LoVo (cell line): ENCODE measurements at regions not wholly inside any gene's neighbourhood (a gene's known extent, or its start where the extent isn't known, plus 50 kb on each side); places are given as distances from the start of the nearest gene placed in this dataset.
A peak's percentile ranks its signal among the peaks of the same experiment; 100 is the strongest.

ENCODE experiments used
- DNase-seq: peaks from one replicate; pipeline ENCODE4 v3.0.0-alpha.2; 2016; ENCODE audit warnings: low spot score

DNA sequence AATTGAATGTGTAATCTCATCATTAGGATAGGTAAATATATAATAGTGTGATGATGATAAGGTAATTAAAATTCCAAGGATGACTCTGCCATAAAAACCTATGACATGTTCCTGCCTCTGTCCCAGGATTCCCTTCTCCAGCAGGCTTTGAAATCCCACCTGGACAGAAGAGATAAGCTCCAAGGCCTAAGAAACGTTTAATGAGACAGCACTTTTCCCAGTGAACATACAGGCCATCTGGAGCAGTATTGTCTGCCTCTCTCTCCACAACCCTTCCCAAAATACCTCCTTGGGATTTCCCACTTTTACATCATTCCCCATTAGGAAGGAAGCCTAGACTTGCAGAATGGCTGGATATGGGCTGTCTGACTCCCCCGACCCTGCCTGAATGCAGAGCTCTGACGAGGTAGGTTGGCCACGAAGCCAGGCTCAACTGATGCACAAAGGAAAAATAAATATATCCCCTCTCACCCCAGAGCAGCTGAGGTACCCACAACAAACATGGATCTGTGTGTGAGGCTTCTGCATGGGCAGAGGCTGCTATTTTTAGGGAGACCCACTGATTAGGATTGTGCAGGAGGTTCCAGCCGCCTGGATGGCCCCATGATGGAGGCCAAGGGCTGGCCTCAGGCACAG lies 71.0 kb downstream of the TMPRSS5 start:
- no peak for DNase-seq

DNA sequence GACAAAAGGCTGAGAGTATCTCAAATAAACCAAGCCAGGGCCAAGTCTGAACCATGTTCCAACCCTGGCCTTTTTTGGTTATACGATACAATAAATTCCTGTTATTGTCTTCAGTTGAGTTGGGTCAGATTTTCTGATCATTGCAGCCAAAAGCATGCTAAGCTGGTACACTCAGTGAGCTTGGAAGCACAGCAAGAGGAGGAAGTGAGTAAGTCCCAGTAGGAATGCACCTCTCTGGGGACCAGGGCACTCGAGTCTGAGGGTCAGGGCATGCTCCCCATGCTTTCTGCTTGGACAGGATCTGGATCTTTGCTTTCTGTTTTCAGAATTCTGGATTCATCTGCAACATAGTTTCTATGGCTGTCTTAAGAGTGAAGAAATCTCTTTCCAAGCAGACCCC lies 73.1 kb downstream of the TMPRSS5 start:
- no peak for DNase-seq

DNA sequence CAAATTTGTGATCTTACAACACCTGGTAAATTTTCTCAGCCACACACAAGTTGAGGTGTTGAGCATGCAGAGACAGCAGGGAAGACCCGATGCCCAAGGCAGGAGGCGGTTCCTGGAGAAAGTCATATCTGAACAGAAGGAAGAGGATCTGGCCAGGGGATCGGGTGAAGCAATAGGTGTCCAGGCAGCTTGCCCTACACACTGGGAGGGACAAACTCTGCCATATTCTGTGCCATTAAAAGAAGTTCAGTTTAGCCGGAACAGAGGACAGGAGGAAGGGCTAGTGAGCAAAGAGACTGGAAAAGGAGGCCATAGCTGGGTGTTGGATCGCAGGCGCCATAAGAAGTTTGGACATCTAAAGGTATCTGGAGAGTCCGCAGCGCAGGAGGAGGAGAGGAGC lies 76.5 kb downstream of the TMPRSS5 start:
- no peak for DNase-seq

DNA sequence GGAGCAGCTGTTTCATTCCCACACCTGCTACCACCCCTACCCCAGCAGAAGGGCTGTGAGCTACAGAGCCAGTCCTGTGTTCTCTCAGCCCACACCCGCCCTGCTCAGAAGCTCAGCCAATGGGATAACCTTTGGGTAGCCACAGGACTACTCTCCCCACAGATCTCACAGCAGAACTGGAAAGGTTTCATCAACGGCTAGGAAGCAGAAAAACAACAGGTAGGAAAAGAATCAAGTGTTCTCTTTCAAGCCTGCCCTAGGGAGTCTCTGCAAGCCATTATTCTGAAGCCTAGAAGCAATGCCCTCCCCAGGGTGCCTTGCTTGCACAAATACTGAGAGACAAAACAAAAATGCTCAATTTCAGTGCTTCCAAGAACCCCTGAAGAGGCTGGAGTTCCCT lies 77.2 kb downstream of the TMPRSS5 start:
- DNase-seq: no peak

DNA sequence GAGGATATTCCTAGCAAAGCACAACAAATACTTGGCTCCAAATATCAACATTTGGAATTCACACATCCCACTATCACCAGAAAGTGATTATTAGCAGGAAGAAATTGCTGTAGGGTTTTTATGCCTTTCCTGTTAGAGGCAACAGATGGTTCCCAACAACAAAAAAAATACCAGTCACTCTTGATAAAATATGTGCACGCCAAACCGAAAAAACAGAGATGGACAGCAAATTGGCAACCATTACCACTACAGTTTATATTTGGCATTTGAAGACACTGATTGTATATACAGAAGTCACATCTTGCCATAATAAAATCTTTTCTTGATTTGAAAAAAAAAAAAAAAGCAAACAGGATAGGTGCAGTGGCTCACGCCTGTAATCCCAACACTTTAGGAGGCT lies 78.2 kb downstream of the TMPRSS5 start:
- no peak for DNase-seq

DNA sequence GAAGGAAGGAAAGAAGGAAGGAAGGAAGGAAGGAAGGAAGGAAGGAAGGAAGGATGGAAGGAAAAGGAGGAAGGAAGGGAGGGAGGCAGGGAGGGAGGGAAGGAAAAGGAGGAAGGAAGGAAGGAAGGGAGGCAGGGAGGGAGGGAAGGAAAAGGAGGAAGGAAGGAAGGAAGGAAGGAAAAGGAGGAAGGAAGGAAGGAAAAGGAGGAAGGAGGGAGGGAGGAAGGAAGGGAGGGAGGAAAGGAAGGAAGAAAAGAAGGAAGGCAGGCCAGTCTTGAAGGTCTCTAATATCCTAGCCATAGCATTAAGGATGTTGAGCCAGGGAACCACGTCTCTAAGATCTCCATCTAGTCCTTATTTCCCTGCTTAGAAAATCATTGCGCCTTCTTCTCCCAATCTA lies 78.8 kb downstream of the TMPRSS5 start:
- DNase-seq: no peak

DNA sequence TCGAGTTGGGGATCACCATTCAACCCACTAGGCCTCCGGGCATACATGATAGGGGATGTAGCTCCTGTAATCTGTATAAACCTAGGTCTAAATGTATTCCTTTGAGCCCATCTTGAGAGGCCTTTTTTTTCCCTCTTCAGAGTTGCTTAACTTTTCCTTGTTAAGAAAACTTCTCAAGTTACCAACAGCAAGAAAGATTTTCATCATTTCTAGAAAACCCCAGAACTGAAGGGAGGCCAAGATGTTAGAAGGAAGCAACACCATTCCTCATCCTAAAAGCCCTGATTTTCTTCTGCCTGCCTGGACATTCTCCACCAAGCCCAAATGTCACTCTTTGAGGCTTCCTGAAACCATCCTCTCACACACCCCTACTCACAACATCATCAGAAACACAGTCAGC lies 79.4 kb downstream of the TMPRSS5 start:
- no peak for DNase-seq

DNA sequence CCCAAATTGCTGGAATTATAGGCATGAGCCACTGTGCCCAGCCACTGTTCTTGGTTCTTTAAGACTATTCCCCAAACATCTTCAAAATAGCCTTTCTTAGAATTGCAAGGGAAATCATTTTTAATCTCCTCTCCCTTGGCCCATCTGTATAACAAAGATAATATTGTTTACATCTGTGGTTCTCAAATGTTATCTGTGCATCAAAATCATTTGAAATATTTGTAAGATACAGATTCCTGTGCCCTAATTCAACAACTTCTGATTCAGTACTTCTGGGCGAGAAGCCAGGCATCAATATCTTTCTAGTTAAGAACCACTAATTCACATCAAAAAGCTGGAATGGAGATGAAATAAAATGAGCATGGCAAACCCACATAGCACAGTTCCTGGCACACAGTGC lies 83.0 kb downstream of the TMPRSS5 start:
- DNase-seq: no peak

DNA sequence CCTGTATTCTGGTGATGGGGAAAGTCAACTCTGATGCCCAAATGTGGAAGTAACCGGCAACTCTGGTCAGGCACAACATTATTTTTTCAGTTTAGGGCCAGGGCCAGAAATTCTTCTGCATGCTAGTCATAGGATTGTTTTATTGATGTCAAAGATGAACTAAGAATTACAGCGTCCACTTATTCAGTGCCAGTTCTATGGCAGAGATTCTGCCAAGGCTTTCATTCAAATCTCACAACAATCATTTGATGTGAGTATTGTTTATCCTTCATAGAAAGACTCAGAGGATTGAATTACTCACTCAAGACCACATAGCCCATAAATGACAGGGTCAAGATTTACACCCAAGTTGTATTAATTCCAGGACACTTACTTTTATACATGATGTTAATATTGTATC lies 87.7 kb downstream of the TMPRSS5 start:
- peak; percentile 30 for DNase-seq

DNA sequence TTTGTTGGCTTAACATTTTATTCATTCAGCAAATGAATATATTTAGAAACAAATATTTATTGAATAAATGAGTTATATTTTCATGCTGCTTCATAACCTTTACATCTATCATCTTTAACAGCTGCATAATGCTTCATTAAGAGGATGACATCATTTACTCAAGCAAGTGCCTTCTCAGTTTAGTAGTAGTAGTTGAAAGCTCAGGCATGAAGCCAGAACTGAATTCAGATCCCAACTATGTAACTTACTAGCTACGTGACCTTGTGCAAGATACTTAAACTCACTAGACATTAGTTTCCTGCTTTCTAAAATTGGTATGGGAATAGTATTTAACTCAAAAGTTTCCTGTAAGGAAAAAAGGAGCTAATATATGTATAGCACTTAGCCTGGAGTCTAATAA lies 90.3 kb downstream of the TMPRSS5 start:
- no peak for DNase-seq

DNA sequence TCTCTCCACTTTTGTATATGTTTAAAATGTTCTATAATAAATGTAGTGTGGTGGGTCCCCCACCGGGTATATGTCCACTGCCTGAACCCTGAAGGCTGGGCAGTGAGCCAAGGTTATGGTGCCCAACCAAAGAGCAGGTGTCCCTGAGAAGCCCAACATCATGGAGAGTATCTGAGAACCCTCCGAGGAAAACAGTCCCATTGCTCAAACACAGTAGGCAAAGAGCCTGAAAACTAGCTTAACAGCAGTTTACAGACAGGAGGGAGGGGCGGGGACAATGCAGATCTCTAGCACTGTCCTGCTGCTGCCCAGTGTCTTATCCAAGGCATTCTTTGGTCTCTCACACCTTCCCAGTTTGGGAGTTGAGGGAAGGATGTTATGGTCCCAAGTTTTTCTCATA lies 91.0 kb downstream of the TMPRSS5 start:
- no peak for DNase-seq

DNA sequence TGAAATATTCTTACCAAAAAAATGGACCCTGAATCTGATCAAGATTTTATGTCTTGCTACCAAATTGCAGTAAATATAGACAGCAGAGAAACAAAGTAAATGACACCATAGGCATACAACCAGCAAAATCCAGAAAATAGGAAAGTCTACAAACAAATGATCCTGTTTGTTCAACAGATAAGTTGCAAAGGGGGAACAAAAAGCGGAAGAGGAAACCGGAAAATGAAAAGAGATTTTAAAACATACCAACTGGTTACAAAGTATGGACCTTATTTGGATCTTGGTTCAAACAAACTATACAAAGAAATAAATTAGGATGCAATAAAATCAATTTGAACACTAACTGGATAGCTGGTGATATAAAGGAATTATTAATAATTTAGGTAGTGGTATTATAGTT lies 92.0 kb downstream of the TMPRSS5 start:
- no peak for DNase-seq

DNA sequence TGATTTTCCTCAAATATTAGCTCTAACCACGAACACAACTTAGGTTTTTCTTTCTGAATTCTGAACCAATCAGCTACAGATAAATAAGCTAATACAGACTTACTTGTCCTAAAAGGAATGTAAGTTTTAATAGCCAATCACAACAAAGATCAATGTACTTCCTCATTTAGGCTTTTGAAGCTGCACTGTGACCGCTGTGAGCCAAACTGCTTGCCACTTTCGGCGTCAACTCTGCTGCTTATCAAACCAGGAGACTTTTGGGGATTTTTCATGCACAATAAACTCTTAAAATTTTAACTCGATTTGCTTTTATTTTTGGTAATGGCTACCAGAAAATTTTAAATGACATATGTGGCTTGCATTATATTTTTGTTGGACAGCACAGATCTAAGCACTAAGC lies 92.5 kb downstream of the TMPRSS5 start:
- DNase-seq: no peak

DNA sequence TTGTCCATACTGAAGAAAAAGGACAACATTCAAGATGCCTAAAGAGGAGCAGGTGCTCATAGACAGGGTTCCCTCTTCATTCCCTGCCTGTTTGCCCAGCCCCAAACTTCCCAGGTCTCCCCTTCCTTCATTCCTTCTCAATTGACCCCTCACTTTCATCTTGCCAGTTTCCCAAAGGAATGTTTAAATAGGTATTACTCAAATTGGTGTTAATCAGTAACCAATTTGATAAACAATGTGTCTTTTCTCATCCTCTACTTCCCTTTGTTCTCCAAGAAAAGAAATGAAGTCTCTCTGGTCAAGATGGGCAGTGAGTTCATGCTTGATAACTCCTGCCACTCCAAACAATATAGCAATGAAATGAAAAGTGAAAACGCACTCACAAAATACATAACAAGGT lies 101.9 kb downstream of the TMPRSS5 start:
- DNase-seq: no peak

DNA sequence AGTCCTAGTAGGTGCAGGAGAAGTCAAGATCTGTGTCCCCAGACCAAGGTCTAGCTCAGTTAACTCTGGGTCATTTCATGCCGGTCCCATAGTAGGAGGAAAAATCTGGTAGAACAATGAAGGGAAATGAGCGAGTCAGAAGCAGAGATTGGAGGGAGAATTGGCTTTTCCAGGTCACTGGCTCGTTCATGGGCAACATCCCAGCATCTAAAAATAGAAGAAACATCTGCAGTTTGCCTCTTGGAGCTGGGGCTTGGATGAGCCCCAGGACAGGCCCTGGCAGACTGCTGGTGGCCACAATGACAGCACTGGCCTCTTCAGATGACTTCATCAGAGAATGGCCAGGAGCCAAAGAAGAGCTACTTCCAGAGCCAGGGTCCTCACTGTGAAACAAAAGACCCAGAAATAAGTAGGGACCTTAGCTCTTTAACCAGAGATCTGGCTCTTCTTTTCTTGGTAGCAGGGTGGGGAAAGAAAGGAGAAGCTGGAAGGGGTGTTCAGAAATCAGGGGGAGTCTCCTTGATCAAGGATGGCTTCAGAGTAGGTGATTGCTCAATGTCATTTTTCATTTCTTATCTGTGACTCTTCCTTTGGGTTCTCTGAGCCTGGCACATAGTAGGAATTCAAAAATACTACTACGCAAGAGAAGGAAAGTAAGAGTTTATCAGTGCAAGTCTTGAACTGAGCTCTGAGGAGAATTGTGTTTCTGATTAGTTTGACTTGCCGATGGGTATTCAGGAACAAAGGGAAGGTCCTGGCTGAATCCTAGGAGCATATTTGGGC lies 102.6 kb downstream of the TMPRSS5 start:
- no peak for DNase-seq

DNA sequence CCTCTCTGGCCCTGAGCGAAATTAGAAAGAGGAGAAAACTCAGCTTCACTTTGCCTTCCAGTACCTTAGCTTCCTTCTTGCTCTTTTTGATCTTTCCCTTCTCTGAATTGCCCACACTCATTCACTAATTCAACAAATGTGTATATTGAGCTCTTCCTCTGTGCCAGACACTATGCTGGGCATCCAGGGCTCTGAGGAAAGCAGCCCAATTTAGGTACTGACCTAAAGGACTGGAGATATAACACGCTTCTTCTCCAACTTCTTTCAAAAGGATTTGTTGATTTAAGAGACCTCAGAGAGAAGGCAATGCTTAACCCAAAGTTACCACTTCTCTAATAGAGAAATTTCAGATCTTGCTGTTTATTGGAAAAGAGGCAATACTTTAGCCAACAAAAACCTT lies 103.6 kb downstream of the TMPRSS5 start:
- DNase-seq: no peak

DNA sequence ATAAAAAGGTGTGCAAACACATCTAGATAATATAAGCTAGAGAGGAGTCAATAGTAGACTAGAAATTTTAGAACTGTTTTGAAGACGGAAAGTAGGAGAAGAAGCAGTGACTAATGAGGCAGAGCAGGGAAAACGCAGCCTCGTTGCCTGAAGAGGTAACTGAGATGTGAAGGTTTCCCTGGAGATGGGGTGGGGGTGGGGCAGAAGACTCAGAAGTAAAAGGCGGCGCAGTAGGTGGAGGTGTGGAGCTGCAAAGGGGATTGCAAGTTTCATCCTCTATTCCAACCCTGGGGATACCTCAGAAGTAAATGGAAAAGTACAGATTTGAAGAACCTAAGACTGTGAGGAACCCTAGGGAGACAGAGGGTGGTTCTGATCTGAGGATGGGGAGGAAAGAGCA lies 109.5 kb downstream of the TMPRSS5 start:
- no peak for DNase-seq

DNA sequence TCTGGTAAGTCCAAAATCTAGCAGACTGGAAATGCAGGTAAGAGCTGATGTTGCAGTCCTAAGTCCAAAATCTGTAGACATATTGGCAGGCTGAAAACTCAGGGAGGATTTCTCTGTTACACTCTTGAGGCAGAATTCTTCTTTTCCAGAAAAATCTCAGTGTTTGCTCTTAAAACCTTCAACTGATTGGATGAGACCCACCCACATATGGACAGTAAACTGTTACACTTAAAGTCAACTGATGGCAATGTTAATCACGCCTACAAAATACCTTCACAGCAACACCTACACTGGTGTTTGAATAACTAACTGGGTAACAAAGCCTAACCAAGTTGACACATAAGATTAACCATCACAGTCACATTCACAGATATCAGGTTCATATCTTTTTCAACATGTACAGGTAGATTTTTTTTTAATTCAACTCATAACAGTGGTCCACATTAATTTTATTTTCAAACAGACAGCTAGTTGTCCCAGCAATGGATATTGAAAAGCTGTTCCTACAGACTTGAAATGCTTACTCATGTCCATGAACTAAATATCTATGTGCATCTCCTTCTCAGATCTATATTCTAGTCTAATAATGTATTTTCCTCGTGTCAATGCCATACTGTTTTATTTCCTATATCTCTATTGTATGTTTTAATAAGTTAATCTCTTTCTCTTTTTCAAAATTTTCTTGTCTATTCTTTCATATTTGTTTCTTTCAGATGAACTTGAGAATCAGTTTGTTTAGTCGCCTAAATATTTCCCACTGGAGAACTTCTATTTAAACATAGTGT lies 110.1 kb downstream of the TMPRSS5 start:
- no peak for DNase-seq

DNA sequence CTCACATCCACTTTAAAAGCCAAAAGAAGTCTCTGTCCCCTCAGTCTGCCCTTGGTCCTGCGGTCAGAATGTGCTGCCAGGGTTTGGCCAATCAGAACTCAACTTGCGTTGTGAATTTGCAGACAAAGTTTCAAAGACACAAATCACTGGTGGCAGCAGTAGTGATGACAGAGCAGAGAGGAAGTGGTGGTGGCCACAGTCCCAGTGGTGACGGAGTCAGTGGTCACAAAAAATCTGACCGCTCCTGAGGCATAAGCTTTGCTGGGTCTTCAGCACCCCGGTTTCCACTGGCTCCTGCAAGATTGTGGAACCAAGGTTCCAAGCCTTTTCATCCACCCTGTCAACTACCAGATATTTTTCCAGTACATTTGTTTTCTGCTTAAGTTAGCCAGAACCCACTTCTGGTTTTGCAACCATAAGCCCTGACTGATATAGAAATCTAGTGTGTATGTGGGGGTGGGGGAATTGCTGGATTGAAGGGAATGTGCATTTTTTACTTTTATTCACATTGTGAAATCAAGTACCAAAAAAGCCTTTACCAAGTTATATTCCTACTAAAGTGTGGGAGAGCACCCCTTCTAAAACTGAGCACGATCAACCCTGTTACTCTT lies 112.3 kb downstream of the TMPRSS5 start:
- DNase-seq: no peak

DNA sequence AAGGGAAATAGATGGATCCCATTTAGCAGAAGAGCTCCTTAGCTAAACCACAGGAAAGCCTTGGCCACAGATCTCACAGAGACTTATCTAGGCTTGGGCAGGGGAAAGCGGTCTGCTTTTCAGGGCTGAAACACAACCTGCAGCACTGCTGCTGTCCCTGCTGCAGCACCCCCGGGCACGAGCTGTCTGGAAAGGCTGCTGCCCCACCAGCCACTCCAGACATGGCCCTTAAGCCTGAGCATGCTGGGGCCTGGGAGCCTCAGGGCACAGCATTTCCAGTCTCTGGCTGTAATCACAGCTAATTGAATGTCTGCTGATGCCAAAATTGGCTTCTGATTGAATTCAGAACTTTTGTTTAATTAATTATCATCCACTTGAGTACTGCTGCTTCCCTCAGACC lies 115.0 kb downstream of the TMPRSS5 start:
- no peak for DNase-seq

DNA sequence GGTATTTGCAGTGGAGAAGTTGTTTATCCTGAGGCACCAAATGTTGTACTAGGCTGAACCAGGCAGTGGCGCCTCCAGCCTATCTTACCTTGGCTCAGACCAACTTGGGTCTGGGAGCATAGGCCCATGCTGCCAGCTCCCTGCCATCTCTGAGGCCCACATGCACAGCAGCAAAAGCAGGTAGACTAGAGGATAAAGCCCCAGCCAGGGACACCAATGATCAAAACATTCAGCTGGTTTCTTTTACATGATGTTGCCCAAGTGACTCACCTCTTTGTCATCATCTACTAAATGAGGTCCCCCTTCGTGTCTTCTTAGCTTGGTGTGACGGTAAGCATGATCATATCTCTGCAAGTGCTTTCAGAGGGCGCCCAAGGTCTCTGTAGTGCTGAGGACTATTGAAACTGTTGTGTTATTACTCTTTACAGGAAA lies 112.1 kb upstream of the DRD2 start:
- DNase-seq: no peak

DNA sequence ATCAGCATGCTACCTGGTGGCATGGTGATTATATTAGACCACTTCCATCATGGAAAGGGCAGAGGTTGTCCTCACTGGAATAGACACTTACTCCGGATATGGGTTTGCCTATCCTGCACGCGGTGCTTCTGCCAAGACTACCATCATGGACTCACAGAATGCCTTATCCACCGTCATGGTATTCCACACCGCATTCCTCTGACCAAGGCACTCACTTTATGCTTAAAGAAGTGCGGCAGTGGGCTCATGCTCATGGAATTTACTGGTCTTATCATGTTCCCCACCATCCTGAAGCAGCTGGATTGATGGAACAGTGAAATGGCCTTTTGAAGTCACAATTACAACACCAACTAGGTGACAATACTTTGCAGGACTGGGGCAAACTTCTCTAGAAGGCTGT lies 109.2 kb upstream of the DRD2 start:
- no peak for DNase-seq

DNA sequence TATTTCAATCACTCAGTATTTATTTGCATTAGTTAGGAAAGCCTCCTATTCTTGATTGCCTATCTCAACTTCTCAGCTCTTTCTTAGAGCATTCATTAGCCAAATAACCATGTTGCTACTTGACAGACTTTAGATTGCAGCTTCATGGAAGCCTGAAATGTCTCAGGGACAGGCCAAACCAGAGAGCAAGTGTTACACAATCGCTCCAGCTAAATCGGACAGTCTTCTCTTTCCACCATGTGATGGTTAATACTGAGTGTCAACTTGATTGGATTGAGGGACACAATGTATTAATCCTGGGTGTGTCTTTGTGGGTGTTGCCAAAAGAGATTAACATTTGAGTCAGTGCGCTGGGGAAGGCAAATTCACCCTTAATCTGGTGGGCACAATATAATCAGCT lies 106.5 kb upstream of the DRD2 start:
- DNase-seq: no peak
